ENCODE measurements at regions not wholly inside any gene's neighbourhood (a gene's known extent, or its start where the extent isn't known, plus 50 kb on each side); places are given as distances from the start of the nearest gene placed in this dataset.

- no peaks in the 10 kb centered on the region for H3K4me1 Mint-ChIP-seq (ENCODE audit: low read depth, unreplicated experiment)
- H3K27me3 Mint-ChIP-seq (ENCODE audit: insufficient read depth, unreplicated experiment) = no peaks in the 10 kb centered on the region
- no peak for DNase-seq
- Histone ChIP-seq H3K36me3 (ENCODE audit: control insufficient read depth, insufficient read depth, low read length) (no peaks in the 10 kb centered on the region), H3K4me3 (ENCODE audit: low read depth, low read length) (no peak overlapping the region), H3K27me3 (replicated peaks; ENCODE audit: control insufficient read depth, insufficient read depth, low read length) (no peaks in the 10 kb centered on the region), H3K9me3 (no peaks in the 10 kb centered on the region), H3K4me1 (no peaks in the 10 kb centered on the region)
- H3K36me3 Mint-ChIP-seq (ENCODE audit: insufficient read depth, unreplicated experiment) = no peaks in the 10 kb centered on the region
- H3K9me3 Mint-ChIP-seq (ENCODE audit: unreplicated experiment) = no peaks in the 10 kb centered on the region
- intact Hi-C loops (cut with micrococcal nuclease; ENCODE audit: unreplicated experiment) = no loop called here
- no peak overlapping the region for H3K27ac Mint-ChIP-seq (ENCODE audit: unreplicated experiment)
- TF ChIP-seq CTCF (IDR thresholded peaks at IDR 0.05; ENCODE audit: insufficient read depth in 1 of 2, low read depth in 1 of 2, low read length in 1 of 2, severe bottlenecking in 1 of 2, unreplicated experiment in 1 of 2) = no peak
- BruUV-seq (replicated peaks) = no TSS peak
- CTCF ChIA-PET = no interaction called here
- H3K4me3 Mint-ChIP-seq (ENCODE audit: unreplicated experiment) = no peak overlapping the region
- POLR2A ChIA-PET = no interaction called here
Measured at GRCh38 chrX:80223982-80224579, 196.2 kb upstream of the TENT5D start.

- no peak overlapping the region for H3K4me3 ChIP-seq (ENCODE audit: low read depth, low read length)
- CTCF ChIA-PET = no interaction called here
Measured at GRCh38 chrX:80229626-80230025, 190.6 kb upstream of the TENT5D start.

GRCh38 chrX:80237072-80237471 lies 183.2 kb upstream of the TENT5D start:
- intact Hi-C loops (cut with micrococcal nuclease; ENCODE audit: unreplicated experiment) = loop anchor here (5.0 kb wide), 1 partner anchor 340 kb away; no protein-coding TSS in a partner anchor
- DNase-seq = no peak
- H3K27me3 ChIP-seq (replicated peaks; ENCODE audit: control insufficient read depth, insufficient read depth, low read length) = no peaks in the 10 kb centered on the region
- ChIA-PET POLR2A (no interaction called here), CTCF (interaction anchor here (0.9 kb wide), 1 partner anchor 48 kb away, joined by 3 read pairs; no protein-coding TSS in a partner anchor)
- Mint-ChIP-seq H3K9me3 (ENCODE audit: unreplicated experiment) (no peaks in the 10 kb centered on the region), H3K4me1 (ENCODE audit: low read depth, unreplicated experiment) (no peaks in the 10 kb centered on the region), H3K27me3 (ENCODE audit: insufficient read depth, unreplicated experiment) (no peaks in the 10 kb centered on the region), H3K27ac (ENCODE audit: unreplicated experiment) (no peak overlapping the region), H3K36me3 (ENCODE audit: insufficient read depth, unreplicated experiment) (no peaks in the 10 kb centered on the region), H3K4me3 (ENCODE audit: unreplicated experiment) (no peak overlapping the region)
- no peaks in the 10 kb centered on the region for H3K9me3 ChIP-seq
- no TSS peak for BruUV-seq (replicated peaks)
- no peak for TF ChIP-seq CTCF (IDR thresholded peaks at IDR 0.05; ENCODE audit: insufficient read depth in 1 of 2, low read depth in 1 of 2, low read length in 1 of 2, severe bottlenecking in 1 of 2, unreplicated experiment in 1 of 2)
- H3K4me3 ChIP-seq (ENCODE audit: low read depth, low read length) = no peak overlapping the region
- H3K4me1 ChIP-seq = no peaks in the 10 kb centered on the region
- H3K36me3 ChIP-seq (ENCODE audit: control insufficient read depth, insufficient read depth, low read length) = no peaks in the 10 kb centered on the region

More at GRCh38 chrX:80229626-80230025, 190.6 kb upstream of the TENT5D start:
- intact Hi-C loops (cut with micrococcal nuclease; ENCODE audit: unreplicated experiment) = no loop called here
- Mint-ChIP-seq H3K27me3 (ENCODE audit: insufficient read depth, unreplicated experiment) (no peaks in the 10 kb centered on the region), H3K9me3 (ENCODE audit: unreplicated experiment) (no peaks in the 10 kb centered on the region), H3K27ac (ENCODE audit: unreplicated experiment) (no peak overlapping the region), H3K4me1 (ENCODE audit: low read depth, unreplicated experiment) (no peaks in the 10 kb centered on the region), H3K4me3 (ENCODE audit: unreplicated experiment) (no peak overlapping the region), H3K36me3 (ENCODE audit: insufficient read depth, unreplicated experiment) (no peaks in the 10 kb centered on the region)
- no TSS peak for BruUV-seq (replicated peaks)
- H3K4me1 ChIP-seq = no peaks in the 10 kb centered on the region
- no peak for TF ChIP-seq CTCF (IDR thresholded peaks at IDR 0.05; ENCODE audit: insufficient read depth in 1 of 2, low read depth in 1 of 2, low read length in 1 of 2, severe bottlenecking in 1 of 2, unreplicated experiment in 1 of 2)
- no peaks in the 10 kb centered on the region for H3K9me3 ChIP-seq
- POLR2A ChIA-PET = no interaction called here
- no peaks in the 10 kb centered on the region for H3K27me3 ChIP-seq (replicated peaks; ENCODE audit: control insufficient read depth, insufficient read depth, low read length)
- H3K36me3 ChIP-seq (ENCODE audit: control insufficient read depth, insufficient read depth, low read length) = no peaks in the 10 kb centered on the region
- DNase-seq = no peak
